GM21390 (cell line): ENCODE measurements at regions not wholly inside any gene's neighbourhood (a gene's known extent, or its start where the extent isn't known, plus 50 kb on each side); places are given as distances from the start of the nearest gene placed in this dataset.

ENCODE experiments used
- ATAC-seq: cut with Tn5 transposase; IDR thresholded peaks from one replicate; pipeline ENCODE4 v1.9.1; 2021; ENCODE audit not compliant: unreplicated experiment

DNA sequence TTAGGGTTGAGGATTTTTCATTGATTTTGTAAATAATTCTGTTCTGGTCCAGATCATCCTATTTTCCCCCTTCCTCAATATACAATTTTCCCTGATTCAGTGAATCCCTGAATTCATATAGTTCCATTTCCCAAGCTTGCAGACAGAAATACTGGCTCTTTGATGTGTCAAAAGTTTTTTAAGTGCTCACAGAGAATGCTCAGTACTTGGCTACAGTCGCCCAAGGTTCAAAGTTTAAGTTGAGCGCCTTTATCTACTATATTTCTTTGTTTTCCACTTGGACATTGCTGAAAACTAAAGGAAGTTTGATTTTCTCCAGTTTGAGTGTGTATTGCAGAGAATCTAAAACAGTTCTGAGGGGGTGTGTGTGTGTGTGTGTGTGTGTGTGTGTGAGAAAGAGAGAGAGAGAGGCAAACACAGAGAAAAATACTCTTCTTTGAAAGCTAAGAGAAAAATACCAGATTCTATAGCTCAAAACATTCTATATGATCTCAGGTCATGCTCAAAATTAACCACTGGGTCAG lies 136.2 kb upstream of the ACO1 start:
- ATAC-seq: no peak

DNA sequence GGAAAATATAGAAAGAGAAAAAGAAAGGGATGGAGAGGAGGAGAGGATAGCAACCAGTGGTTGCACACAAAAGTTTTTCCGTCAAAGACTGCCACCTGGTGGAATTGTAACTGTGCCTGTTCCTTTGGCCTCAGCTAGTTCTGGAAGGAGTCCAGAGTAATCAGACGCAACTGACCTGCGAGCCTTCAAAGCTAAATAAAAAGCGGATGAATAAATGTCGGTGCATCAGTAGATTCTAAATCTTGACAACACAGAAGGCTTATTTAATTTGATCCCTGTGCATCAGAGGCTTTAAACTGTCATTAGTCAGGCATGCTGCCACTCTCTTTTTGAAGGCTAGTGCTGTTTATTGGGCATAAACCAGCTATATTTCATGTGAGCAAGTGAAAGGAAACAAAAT lies 132.9 kb upstream of the ACO1 start:
- ATAC-seq: peak; percentile 86

DNA sequence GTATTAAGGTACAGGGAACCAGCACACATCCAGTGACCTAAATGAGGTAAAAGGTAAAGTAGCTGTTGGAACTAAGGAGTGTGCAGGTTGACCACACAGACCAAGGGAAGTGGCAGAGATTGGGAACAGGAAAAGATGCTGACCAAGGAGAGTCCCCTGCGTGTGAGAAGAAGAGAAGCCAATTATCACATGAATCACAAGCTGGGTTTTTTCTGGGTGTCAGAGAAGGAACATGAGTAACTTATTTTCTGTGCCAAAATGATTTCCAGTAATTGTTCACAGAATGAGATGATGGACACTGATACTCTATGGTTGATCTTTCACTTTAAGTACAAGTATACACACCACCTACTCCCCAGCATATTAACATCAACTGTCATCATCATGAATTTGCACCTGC lies 130.7 kb upstream of the ACO1 start:
- ATAC-seq: no peak

DNA sequence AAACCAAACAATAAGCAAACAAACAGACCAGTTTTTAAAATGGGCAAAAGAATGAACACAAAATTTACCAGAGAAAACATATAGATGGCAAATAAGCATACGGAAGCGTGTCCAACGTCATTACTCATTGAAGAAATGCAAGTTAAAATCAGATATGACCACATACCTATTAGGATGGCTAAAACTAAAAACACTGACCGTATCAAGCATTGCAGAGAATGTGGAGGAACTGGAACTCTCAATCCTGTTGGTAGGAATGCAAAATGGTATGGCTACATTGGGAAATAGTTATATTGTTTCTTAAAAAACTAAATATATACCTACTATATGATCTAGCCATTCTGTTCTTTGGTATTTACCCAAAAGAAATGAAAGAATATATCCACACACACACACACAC lies 129.4 kb upstream of the ACO1 start:
- no peak for ATAC-seq

DNA sequence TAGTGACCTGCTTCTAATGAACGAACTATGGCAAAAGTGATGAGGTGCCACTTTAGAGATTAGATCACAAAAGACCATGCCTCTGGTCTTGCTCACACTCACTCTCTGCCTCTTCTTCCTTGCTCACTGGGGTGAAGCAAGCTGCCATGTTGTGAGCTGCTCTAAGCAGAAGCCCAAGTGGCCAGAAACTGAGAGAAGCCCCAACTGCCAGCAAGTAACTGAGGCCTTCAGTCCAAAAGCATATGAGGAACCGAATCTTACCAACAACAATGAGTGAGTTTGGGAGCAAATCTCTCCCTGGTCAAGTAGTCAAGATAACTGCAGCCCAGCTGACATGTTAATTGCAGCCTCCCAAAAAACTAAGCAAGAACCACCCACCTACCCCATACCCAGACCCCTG lies 126.0 kb upstream of the ACO1 start:
- ATAC-seq: no peak

DNA sequence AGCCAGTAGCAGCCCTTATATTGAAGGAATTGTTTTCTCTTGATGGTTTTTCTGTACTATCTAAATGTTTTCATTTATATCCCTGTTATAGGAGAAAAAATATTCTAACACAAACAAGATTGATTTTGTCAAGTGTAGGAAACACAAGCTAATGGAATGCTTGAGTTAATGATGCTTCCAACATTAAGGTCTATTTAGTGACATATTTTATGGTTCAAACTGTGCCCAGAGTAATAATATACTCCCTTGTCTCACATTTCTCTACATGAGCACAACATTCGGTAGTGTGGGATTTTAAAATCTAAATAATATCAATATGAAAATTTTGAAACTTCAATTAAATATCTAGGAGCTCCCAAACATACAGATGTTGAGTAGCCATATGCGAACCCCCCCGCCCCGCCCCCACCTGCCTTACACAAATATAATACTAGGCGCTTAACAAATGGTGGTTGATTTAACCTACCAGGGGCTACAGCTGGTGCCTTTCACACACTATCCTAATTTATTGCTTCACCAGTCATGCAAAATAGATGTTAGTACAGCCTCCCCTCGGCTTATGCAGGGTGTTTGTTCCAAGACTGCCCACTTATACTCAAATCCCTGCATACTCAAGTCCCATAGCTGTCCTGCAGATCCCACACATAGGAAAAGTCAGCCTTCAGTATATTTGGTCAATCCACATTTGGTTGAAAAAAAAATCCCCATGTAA lies 124.1 kb upstream of the ACO1 start:
- ATAC-seq: no peak

DNA sequence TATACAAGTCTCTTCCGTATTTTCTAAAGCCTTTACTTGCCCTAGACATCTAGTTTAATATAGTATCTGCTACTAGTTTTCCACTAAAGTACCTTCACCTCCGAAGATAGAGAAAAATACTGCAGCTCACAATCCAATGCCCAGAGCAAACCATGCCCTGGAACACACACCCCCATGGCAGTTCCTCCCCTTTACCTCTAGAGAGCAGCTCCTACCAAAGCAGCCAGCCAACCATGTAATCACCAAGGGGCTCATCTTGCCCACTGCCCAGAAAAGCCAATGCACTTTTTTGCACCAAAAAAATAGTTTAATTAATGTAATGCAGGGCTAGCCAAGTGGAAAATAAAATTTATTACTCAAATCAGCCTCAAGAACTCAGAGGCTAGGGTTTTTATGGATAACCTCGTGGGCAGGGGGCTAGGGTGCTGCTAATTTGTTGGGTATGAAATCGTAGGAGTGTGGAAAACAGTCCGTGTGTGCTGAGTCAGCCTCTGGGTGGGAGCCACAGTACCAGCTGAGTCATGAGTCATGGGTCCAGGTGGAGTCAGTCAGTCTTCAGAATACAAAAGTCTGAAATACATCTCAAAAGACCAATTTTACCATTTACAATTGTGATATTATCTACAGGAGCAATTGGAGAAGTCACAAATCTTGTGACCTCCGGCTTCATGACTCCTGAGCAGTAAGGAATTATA lies 120.1 kb upstream of the ACO1 start:
- ATAC-seq: no peak

DNA sequence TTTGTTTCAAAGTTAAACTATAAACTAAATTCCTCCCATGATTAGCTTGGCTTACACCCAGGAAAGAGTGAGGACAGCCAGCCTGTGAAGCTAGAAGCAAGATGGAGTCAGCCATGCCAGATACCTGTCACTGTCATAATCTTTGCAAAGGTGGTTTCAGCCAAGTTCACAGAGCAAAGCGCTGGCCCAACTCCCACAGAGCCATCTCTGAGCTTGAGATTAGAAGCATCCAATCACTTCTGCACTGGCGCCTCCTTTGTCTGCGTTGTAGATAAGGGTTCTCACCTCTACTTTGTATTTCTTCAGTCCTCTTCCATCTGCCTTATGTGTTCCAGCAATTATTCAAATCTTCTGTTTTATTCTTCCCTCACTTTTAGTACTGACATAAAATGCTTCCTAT lies 119.4 kb upstream of the ACO1 start:
- ATAC-seq: no peak

DNA sequence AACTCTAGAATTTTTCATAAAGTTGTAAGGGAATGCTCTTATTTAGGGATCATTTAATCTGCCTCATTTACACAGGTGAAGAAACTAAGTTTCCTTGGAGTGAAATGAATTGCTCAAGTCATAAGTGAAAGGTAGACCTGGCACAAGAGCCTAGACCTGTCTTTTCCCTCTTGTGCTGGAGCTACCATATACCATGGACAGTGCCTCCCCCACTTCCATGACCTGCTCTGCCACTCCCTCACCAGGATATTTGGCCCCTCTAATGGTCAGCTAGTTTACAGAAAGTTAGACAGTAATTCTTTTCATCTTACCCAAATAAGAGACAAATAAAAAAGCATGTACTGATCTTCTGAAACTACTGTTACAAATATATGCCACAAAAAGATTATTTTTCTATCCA lies 105.5 kb upstream of the ACO1 start:
- ATAC-seq: no peak

DNA sequence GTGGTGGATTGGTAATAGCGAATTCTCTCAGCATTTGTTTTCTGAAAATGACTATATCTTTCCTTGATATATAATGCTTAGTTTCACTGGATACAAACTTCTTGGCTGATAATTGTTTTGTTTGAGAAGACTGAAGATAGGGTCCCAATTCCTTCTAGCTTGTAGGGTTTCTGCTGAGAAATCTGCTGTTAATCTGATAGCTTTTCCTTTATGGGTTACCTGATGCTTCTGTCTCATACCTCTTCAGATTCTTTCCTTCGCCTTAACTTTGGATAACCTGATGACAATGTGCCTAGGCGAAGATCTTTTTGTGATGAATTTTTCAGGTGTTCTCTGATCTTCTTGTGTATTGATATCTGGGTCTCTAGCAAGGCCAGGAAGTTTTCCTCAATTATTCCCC lies 94.7 kb upstream of the ACO1 start:
- no peak for ATAC-seq

DNA sequence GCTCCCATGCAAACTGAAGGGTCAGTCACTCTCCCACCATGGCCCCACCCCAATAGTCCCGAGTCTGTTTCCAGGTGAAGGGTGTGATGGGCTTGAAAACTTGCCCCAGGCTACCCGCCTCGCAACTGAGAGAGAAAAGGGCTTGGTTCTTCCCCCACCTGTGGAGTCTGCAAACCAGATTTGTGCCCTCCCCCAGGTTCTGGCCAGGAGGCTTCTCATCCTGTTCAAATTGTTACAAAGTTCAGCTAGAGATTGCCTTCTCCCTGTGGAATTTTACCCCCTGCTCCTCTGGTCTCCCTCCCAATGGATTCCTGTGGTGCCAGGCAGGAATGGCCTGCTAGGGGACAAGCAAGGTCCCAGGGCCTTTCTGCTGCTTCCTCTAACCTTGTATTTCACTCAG lies 93.1 kb upstream of the ACO1 start:
- no peak for ATAC-seq

DNA sequence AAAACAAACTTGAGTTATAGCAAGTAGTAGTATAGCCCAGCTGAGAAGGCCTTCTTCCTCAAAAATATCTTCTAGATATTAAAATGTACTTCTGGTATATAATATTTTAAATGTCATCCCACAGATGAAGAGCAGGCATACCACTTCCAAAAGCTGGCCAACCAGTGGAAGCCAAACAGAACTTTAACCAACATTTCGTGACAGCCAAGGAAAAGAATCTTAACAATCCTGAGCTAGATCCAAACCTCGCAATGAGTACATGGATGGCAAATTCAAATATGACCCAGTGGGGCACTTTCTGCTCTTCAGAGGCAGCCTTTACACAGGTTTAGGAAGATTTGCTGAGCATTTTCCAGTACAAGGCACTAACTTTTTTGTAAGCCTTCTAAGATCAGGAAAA lies 91.8 kb upstream of the ACO1 start:
- no peak for ATAC-seq

DNA sequence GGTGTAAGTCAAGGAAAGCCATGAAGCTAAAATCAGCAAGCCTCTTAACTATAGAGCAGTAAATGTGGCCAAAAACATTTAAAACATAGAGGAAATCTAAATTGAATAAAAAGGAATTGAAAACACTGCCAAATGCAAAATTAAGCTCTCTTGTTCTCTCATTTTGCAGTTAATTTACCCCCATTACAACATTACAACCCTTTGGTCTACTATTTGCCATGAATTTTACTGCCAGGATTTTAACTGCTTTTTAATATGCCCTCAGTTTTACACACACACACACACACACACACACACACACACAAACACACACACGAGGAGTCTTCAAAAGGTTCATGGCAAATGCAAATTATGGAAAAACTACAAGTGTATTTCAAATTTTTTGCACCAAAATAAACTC lies 91.4 kb upstream of the ACO1 start:
- no peak for ATAC-seq

DNA sequence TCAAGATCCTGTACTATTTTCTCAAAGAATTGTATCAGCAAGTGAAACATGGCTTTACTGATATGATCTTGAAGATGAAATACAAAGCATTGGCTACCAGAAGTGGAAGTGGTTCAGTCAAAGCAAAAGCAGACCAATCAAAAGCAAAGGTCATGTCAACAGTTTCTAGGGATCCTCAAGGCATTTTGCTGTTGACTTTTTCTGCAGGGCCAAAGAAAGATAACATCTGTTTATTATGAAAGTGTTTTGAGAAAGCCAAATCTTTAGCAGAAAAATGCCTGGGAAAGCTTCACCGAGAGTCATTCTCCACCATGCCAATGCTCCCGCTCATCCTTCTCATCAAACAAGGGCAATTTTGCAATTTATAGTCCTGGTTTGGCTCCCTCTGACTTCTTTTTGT lies 90.3 kb upstream of the ACO1 start:
- ATAC-seq: no peak

DNA sequence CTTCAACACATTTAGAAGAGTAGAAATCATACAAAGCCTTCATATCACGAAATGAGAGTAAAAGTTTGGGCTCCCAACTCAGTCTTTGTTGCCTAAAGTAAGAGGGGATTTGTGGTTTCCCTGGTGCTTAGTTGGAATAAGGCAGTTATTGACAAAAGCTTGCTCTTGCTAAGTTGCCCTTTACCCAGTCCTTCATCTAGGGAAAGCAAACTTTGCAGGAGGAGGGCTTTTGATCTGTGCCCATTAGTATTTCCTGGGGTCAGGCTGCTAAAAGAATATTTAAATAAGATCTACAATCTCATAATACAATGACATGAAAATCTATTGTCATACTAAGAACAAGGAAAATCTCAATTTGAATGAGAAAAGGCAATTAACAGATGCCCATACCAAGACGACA lies 84.1 kb upstream of the ACO1 start:
- ATAC-seq: no peak

DNA sequence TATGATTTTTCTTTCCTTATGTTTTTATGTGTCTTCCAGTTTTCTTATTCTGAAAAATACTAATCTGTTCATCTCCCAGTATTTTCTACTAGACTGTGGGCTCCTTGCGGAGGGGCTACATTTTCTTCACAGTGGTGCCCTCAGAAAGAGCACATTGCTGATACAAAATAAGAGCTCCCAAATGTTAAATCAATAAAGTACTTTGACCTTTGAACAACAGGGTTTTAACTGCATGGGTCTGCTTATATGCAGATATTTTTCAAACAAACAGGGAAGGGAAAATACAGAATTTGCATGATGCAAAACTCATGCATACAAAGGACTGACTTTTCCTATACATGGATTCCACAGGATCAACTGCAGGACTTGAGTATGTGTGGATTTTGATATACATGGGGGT lies 79.9 kb upstream of the ACO1 start:
- no peak for ATAC-seq

DNA sequence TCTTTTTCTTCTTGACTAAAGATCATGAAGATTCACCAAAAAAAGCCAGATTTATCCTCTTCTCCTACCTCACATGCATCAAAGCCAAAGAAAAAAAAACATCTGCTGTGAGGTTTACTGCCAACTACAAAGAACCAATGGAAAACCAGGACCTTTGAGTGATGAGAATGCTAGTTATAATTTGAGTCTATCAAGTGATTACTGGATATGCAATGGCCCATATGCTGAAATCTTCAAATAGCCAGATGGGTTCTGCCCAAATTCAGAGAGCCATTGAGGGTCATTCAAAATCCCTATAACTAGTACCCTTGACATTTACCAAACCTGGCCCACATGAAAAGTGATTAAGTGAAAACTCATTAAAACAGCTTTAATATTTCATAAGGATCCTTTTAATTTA lies 78.4 kb upstream of the ACO1 start:
- ATAC-seq: no peak

DNA sequence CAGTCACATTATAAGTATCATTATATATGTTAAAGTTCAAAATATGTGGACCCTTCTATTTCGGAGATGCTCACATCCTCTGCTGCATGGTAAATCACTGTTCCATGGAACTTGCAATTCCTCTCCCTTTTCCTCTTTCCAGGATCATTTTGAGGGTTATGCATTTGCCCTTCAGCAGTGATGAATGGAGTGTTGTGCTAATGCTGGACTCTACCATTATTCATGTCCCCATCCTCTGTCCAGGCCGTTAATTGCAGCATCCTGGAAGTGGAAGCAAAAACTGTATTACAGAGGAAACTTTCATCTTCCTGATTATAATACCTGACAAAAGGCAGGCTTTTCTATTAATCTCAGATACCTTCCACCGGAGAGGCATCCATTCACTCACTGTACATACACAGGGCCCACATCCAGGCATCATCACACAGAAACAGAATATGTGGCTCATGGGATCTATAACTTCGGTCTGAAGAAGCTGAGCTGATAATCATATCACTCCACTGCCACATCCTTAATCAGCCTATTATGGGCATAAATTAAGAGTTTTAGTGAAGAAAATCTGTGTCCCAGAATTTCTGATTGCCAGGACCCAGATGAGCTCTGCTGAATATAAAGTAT lies 65.0 kb upstream of the ACO1 start:
- no peak for ATAC-seq

DNA sequence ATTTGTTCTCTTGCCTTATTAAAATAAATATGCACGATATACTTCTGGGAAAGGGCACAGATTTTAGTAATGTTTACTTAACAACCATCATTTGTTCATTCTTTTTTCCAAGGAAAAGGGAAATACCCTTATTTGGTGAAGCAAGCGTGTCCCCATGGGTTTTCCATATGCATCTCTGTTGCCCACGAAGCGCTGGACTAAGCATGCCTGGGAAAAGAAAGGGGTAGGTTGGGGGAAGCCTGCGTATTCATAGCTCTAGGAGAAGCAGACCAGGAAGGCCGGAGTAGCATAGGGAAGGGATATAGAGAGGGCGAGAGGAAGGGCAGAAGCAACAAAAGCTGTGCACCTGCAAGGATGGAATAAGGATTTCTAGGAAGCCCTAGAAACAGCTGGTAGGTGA lies 61.8 kb upstream of the ACO1 start:
- no peak for ATAC-seq

DNA sequence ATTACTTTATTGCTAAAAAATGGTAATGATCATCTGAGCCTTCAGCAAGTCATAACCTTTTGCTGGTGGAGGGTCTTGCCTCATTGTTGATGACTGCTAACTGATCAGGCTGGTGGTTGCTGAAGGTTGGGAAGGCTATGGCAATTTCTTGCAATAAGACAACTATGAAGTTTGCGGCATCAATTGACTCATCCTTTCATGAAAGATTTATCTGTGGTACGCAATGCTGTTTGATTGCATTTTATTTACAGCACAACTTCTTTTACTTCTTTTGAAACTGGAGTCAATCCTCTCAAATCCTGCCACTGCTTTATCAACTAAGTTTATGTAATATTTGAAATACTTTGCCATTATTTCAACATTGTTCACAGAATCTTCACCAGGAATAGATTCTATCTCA lies 58.3 kb upstream of the ACO1 start:
- ATAC-seq: no peak

DNA sequence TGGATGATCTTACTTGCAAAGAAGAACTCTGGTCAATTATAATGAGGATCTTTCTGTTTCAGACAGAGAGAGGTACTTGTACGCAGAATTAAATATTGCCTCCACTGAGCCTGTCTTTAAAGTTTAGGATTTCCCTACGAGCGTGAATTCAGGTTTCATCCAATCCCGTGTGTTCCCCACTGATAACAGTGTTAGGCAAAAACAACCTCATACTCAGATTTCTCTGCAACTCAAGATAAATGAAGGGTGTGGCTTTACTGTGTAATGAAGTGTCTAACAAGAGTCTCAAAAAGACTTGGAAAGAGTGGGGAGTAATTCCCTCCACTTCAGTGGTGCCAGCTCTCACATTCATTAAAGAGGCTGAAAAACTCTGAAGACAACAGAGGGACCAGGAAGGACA lies 53.2 kb upstream of the ACO1 start:
- ATAC-seq: no peak

DNA sequence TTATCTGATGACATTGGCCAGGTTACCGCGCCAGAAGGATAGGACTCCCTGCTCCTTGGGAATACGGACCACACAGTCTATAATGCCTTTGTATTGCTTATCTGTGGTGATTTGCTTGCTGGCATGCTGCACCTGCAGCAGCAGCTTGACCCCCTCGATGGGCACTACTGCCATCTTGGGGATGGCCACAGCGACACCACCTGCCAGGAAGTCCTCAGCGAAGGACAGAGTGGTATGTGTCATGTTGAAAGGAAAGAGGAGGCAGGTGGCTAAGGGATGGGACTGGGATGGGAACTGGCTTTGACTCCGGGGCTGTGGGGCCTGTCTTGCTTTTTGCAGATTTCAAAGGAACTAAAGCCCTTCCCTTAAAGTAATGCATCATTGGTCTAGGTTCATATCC lies 50.3 kb upstream of the ACO1 start:
- ATAC-seq: no peak
